Vagina (tissue), 2 donors: ENCODE measurements at regions not wholly inside any gene's neighbourhood (a gene's known extent, or its start where the extent isn't known, plus 50 kb on each side); places are given as distances from the start of the nearest gene placed in this dataset.

Experiments
- POLR2A ChIP-seq, 2 donors: fragments of 450-650 bp; IDR thresholded peaks; one replicate each; pipeline ENCODE4 v1.6.1; 2017; ENCODE audit warnings: antibody characterized with exemption in 2 of 2, mild to moderate bottlenecking in 2 of 2, moderate library complexity in 2 of 2
- POLR2AphosphoS5 ChIP-seq, 2 donors: sonication (generic); formaldehyde crosslinking; IDR thresholded peaks; one replicate each; pipeline ENCODE4 v1.9.0; 2017; ENCODE audit warnings: antibody characterized with exemption in 2 of 2, mild to moderate bottlenecking in 2 of 2, low read depth in 1 of 2; ENCODE audit not compliant: insufficient read depth in 1 of 2
- TF ChIP-seq, protein P1 (sequence below), 3 experiments: fragments of 450-650 bp in 2 of 3; fragments of 200-600 bp in 1 of 3; sonication (generic) in 1 of 3; IDR thresholded peaks; one replicate each; pipeline ENCODE4 v1.5.1; 2017 to 2019; ENCODE audit warnings: antibody characterized with exemption in 3 of 3, mild to moderate bottlenecking in 2 of 3, moderate library complexity in 2 of 3

DNA sequence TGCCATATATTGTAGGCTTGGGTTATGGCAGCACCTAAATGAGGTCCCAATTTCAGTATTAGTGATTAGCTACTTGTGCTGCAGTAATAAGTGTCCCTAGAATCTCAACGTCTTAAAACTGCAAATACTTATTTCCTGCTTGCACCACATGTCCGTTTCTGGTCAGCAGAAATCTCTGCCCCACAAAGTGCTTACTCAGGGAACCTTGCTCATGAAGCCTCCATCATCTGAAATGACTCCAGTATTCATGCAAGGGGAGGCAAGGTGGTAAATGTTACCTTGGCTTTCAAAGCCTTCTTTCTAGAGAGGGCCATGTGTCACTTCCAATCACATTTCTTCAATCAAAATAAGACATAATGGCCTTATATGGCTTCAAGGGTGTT is 274.2 kb upstream of the KAZN start:
- TF ChIP-seq POLR2A (IDR thresholded peaks at IDR 0.05) (no peak), POLR2AphosphoS5 (IDR thresholded peaks at IDR 0.05; ENCODE audit: insufficient read depth in 1 of 2, low read depth in 1 of 2) (no peak)
- TF ChIP-seq, protein P1, sequence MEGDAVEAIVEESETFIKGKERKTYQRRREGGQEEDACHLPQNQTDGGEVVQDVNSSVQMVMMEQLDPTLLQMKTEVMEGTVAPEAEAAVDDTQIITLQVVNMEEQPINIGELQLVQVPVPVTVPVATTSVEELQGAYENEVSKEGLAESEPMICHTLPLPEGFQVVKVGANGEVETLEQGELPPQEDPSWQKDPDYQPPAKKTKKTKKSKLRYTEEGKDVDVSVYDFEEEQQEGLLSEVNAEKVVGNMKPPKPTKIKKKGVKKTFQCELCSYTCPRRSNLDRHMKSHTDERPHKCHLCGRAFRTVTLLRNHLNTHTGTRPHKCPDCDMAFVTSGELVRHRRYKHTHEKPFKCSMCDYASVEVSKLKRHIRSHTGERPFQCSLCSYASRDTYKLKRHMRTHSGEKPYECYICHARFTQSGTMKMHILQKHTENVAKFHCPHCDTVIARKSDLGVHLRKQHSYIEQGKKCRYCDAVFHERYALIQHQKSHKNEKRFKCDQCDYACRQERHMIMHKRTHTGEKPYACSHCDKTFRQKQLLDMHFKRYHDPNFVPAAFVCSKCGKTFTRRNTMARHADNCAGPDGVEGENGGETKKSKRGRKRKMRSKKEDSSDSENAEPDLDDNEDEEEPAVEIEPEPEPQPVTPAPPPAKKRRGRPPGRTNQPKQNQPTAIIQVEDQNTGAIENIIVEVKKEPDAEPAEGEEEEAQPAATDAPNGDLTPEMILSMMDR (IDR thresholded peaks at IDR 0.05), result no peak
